K562 (cell line): ENCODE measurements at regions not wholly inside any gene's neighbourhood (a gene's known extent, or its start where the extent isn't known, plus 50 kb on each side); places are given as distances from the start of the nearest gene placed in this dataset.
"Not testable (repeated sequence)": the region's sequence is repeated elsewhere in the genome, so short reads cannot be mapped to it uniquely, and the experiment has no call there.

Source experiments
- ATF3 ChIP-seq, 2 experiments: fragments of 450-650 bp in 1 of 2; sonication (generic) in 1 of 2; formaldehyde crosslinking in 1 of 2; IDR thresholded peaks in 1 of 2; conservative IDR thresholded peaks in 1 of 2; 2 replicates each; pipeline versions ENCODE4 v1.6.1 to v1.8.1; 2016 to 2023; ENCODE audit warnings: mild to moderate bottlenecking in 2 of 2, moderate library complexity in 2 of 2, inconsistent platforms in 1 of 2, missing genetic modification reagents in 1 of 2
- CHD2 ChIP-seq: IDR thresholded peaks from 2 replicates; pipeline ENCODE4 v1.6.1; 2011; ENCODE audit warnings: low read depth, low read length
- HDAC3 ChIP-seq: fragments of 450-650 bp; IDR thresholded peaks from 2 replicates; pipeline ENCODE4 v1.6.1; 2018; ENCODE audit warnings: borderline replicate concordance, mild to moderate bottlenecking, moderate library complexity; ENCODE audit not compliant: partially characterized antibody
- IRF2 ChIP-seq: sonication (generic); formaldehyde crosslinking; IDR thresholded peaks from 2 replicates; pipeline ENCODE4 v1.8.1; 2022; ENCODE audit warnings: mild to moderate bottlenecking, missing genetic modification reagents
- LARP7 ChIP-seq: fragments of 450-650 bp; IDR thresholded peaks from 2 replicates; pipeline ENCODE4 v1.6.1; 2016
- MAFK ChIP-seq: IDR thresholded peaks from 2 replicates; pipeline ENCODE4 v1.6.1; 2011; ENCODE audit warnings: low read length, improper control_type of control experiment
- MAZ ChIP-seq, 2 experiments: fragments of 450-650 bp in 1 of 2; sonication (generic) in 1 of 2; formaldehyde crosslinking; IDR thresholded peaks in 1 of 2; conservative IDR thresholded peaks in 1 of 2; 2 replicates each; pipeline versions ENCODE4 v1.4.0 to v1.5.0; 2020; ENCODE audit warnings: mild to moderate bottlenecking in 1 of 2, missing genetic modification reagents in 1 of 2
- MTF1 ChIP-seq: fragments of 250-450 bp; sonication (Bioruptor Pico); IDR thresholded peaks from 2 replicates; pipeline ENCODE4 v1.9.0; 2021; ENCODE audit warnings: moderate library complexity, mild to moderate bottlenecking, inconsistent platforms, borderline replicate concordance
- POLR2AphosphoS5 ChIP-seq: IDR thresholded peaks from 2 replicates; pipeline ENCODE4 v1.6.1; 2011; ENCODE audit warnings: mild to moderate bottlenecking, low read depth, low read length, moderate library complexity; ENCODE audit not compliant: control insufficient read depth, insufficient read depth
- SIN3A ChIP-seq, 2 experiments: fragments of 150-350 bp in 1 of 2; IDR thresholded peaks; 2 replicates each; pipeline ENCODE4 v1.6.1; 2011 to 2016; ENCODE audit warnings: borderline replicate concordance in 2 of 2, low read depth in 2 of 2, low read length in 2 of 2, mild to moderate bottlenecking in 2 of 2, moderate library complexity in 2 of 2; ENCODE audit not compliant: control insufficient read depth in 1 of 2
- TF ChIP-seq, protein P1 (sequence below), 3 experiments: IDR thresholded peaks in 2 of 3; conservative IDR thresholded peaks in 1 of 3; 2 replicates each; pipeline ENCODE4 v1.5.1; 2011 to 2012; ENCODE audit warnings: low read length in 3 of 3, mild to moderate bottlenecking in 3 of 3, control low read depth in 2 of 3, improper control_type of control experiment in 1 of 3, inconsistent platforms in 1 of 3, low read depth in 1 of 3, mixed read lengths in 1 of 3, moderate library complexity in 1 of 3; ENCODE audit not compliant: insufficient read depth in 2 of 3

DNA sequence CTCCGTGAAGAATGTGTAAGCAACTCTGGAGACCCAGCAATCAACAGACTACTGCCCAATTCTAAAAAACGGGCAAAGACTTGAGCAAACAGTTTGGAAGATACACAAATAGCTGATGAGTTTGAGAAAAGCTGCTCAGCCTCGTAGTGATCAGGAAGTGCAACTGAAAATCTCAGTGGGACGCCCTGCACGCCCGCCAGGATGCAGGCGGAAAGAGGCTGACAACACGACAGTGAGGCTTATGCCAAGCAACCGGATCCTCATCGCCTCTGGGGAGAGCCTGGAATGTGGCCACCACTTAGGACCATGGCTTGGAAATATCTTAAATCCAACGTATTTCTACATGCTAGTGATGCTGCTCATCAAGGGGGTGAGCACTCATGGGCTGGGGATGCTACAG lies 116.2 kb upstream of the FAM20C start:
- not testable (repeated sequence) for TF ChIP-seq LARP7; MAFK; IRF2 (CRISPR knock-in tag); ATF3 (IDR thresholded peaks at IDR 0.05); ATF3 (CRISPR knock-in tag; conservative IDR thresholded peaks at IDR 0.05); HDAC3; CHD2; SIN3A (IDR thresholded peaks at IDR 0.05; ENCODE audit: borderline replicate concordance in 2 of 2, control insufficient read depth in 1 of 2, low read depth in 2 of 2, low read length in 2 of 2); MTF1 (CRISPR knock-in tag); POLR2AphosphoS5; MAZ (CRISPR knock-in tag; conservative IDR thresholded peaks at IDR 0.05 in 1 of 2, IDR thresholded peaks at IDR 0.05 in 1 of 2)
- TF ChIP-seq, protein P1, sequence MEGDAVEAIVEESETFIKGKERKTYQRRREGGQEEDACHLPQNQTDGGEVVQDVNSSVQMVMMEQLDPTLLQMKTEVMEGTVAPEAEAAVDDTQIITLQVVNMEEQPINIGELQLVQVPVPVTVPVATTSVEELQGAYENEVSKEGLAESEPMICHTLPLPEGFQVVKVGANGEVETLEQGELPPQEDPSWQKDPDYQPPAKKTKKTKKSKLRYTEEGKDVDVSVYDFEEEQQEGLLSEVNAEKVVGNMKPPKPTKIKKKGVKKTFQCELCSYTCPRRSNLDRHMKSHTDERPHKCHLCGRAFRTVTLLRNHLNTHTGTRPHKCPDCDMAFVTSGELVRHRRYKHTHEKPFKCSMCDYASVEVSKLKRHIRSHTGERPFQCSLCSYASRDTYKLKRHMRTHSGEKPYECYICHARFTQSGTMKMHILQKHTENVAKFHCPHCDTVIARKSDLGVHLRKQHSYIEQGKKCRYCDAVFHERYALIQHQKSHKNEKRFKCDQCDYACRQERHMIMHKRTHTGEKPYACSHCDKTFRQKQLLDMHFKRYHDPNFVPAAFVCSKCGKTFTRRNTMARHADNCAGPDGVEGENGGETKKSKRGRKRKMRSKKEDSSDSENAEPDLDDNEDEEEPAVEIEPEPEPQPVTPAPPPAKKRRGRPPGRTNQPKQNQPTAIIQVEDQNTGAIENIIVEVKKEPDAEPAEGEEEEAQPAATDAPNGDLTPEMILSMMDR (IDR thresholded peaks at IDR 0.05 in 2 of 3, conservative IDR thresholded peaks at IDR 0.05 in 1 of 3; ENCODE audit: insufficient read depth in 2 of 3, low read depth in 1 of 3, low read length in 3 of 3): not testable (repeated sequence)
